ENCODE measurements at regions not wholly inside any gene's neighbourhood (a gene's known extent, or its start where the extent isn't known, plus 50 kb on each side); places are given as distances from the start of the nearest gene placed in this dataset.

- no peak for DNase-seq
- H3K9me3 Mint-ChIP-seq = no peaks in the 10 kb centered on the region
- ATAC-seq = no peak
- no peak overlapping the region for H3K4me3 Mint-ChIP-seq
- peaks cover 2% of the 10 kb centered on the region for H3K27me3 Mint-ChIP-seq
- H3K27ac Mint-ChIP-seq = no peak overlapping the region
- no peaks in the 10 kb centered on the region for H3K4me1 Mint-ChIP-seq
- H3K36me3 Mint-ChIP-seq (ENCODE audit: low read depth) = no peaks in the 10 kb centered on the region
These were observed 118.6 kb downstream of the SLIT2 start for GRCh38 chr4:20370274-20370673.

- Mint-ChIP-seq H3K4me1 (no peaks in the 10 kb centered on the region), H3K27me3 (no peaks in the 10 kb centered on the region), H3K36me3 (ENCODE audit: low read depth) (no peaks in the 10 kb centered on the region), H3K4me3 (no peak overlapping the region), H3K9me3 (no peaks in the 10 kb centered on the region), H3K27ac (no peak overlapping the region)
- ATAC-seq = no peak
- DNase-seq = no peak
These were observed 124.4 kb downstream of the SLIT2 start for GRCh38 chr4:20376070-20376469.

- ATAC-seq (no peak), DNase-seq (no peak)
- no peaks in the 10 kb centered on the region for H3K4me1 Mint-ChIP-seq
- no peaks in the 10 kb centered on the region for H3K9me3 Mint-ChIP-seq
- no peak overlapping the region for H3K4me3 Mint-ChIP-seq
- H3K36me3 Mint-ChIP-seq (ENCODE audit: low read depth) = no peaks in the 10 kb centered on the region
- no peak overlapping the region for H3K27ac Mint-ChIP-seq
- H3K27me3 Mint-ChIP-seq = no peaks in the 10 kb centered on the region
These were observed 126.5 kb downstream of the SLIT2 start for GRCh38 chr4:20378181-20378580.

GRCh38 chr4:20381005-20381404 is 129.3 kb downstream of the SLIT2 start:
- DNase-seq (no peak), ATAC-seq (no peak)
- Mint-ChIP-seq H3K4me3 (no peak overlapping the region), H3K27ac (no peak overlapping the region), H3K4me1 (no peaks in the 10 kb centered on the region), H3K9me3 (no peaks in the 10 kb centered on the region), H3K36me3 (ENCODE audit: low read depth) (no peaks in the 10 kb centered on the region), H3K27me3 (no peaks in the 10 kb centered on the region)

- H3K27me3 Mint-ChIP-seq = no peaks in the 10 kb centered on the region
- H3K36me3 Mint-ChIP-seq (ENCODE audit: low read depth) = no peaks in the 10 kb centered on the region
- no peak overlapping the region for H3K4me3 Mint-ChIP-seq
- H3K27ac Mint-ChIP-seq = no peak overlapping the region
- DNase-seq (no peak), ATAC-seq (no peak)
- no peaks in the 10 kb centered on the region for H3K4me1 Mint-ChIP-seq
- no peaks in the 10 kb centered on the region for H3K9me3 Mint-ChIP-seq
These were observed 131.6 kb downstream of the SLIT2 start for GRCh38 chr4:20383283-20383682.

- Mint-ChIP-seq H3K4me3 (no peak overlapping the region), H3K4me1 (no peaks in the 10 kb centered on the region), H3K27ac (no peak overlapping the region), H3K27me3 (no peaks in the 10 kb centered on the region), H3K36me3 (ENCODE audit: low read depth) (no peaks in the 10 kb centered on the region), H3K9me3 (no peaks in the 10 kb centered on the region)
- ATAC-seq = no peak
- DNase-seq = no peak
These were observed 132.3 kb downstream of the SLIT2 start for GRCh38 chr4:20383969-20384368.

GRCh38 chr4:20384456-20384855 is 132.8 kb downstream of the SLIT2 start:
- H3K36me3 Mint-ChIP-seq (ENCODE audit: low read depth) = no peaks in the 10 kb centered on the region
- no peak overlapping the region for H3K4me3 Mint-ChIP-seq
- no peaks in the 10 kb centered on the region for H3K4me1 Mint-ChIP-seq
- DNase-seq (no peak), ATAC-seq (no peak)
- H3K27ac Mint-ChIP-seq = no peak overlapping the region
- no peaks in the 10 kb centered on the region for H3K9me3 Mint-ChIP-seq
- H3K27me3 Mint-ChIP-seq = no peaks in the 10 kb centered on the region

GRCh38 chr4:20386001-20386740 is 134.5 kb downstream of the SLIT2 start:
- Mint-ChIP-seq H3K27ac (no peak overlapping the region), H3K9me3 (no peaks in the 10 kb centered on the region), H3K4me3 (no peak overlapping the region), H3K27me3 (no peaks in the 10 kb centered on the region), H3K36me3 (ENCODE audit: low read depth) (no peaks in the 10 kb centered on the region), H3K4me1 (no peaks in the 10 kb centered on the region)
- ATAC-seq = no peak
- DNase-seq = no peak

GRCh38 chr4:20386906-20387305 is 135.2 kb downstream of the SLIT2 start:
- ATAC-seq = no peak
- Mint-ChIP-seq H3K36me3 (ENCODE audit: low read depth) (no peaks in the 10 kb centered on the region), H3K9me3 (no peaks in the 10 kb centered on the region), H3K27me3 (no peaks in the 10 kb centered on the region), H3K4me1 (no peaks in the 10 kb centered on the region), H3K4me3 (no peak overlapping the region), H3K27ac (no peak overlapping the region)
- no peak for DNase-seq

- H3K9me3 Mint-ChIP-seq = no peaks in the 10 kb centered on the region
- no peak for ATAC-seq
- no peaks in the 10 kb centered on the region for H3K4me1 Mint-ChIP-seq
- no peak overlapping the region for H3K27ac Mint-ChIP-seq
- H3K36me3 Mint-ChIP-seq (ENCODE audit: low read depth) = no peaks in the 10 kb centered on the region
- H3K27me3 Mint-ChIP-seq = no peaks in the 10 kb centered on the region
- H3K4me3 Mint-ChIP-seq = no peak overlapping the region
- DNase-seq = no peak
These were observed 139.5 kb downstream of the SLIT2 start for GRCh38 chr4:20391198-20391597.

GRCh38 chr4:20391912-20392311 is 140.2 kb downstream of the SLIT2 start:
- no peaks in the 10 kb centered on the region for H3K36me3 Mint-ChIP-seq (ENCODE audit: low read depth)
- DNase-seq = no peak
- ATAC-seq = no peak
- H3K27ac Mint-ChIP-seq = no peak overlapping the region
- no peaks in the 10 kb centered on the region for H3K27me3 Mint-ChIP-seq
- no peaks in the 10 kb centered on the region for H3K4me1 Mint-ChIP-seq
- no peaks in the 10 kb centered on the region for H3K9me3 Mint-ChIP-seq
- H3K4me3 Mint-ChIP-seq = no peak overlapping the region

GRCh38 chr4:20393486-20394100 is 141.9 kb downstream of the SLIT2 start:
- no peaks in the 10 kb centered on the region for H3K4me1 Mint-ChIP-seq
- no peaks in the 10 kb centered on the region for H3K9me3 Mint-ChIP-seq
- ATAC-seq (no peak), DNase-seq (no peak)
- H3K27me3 Mint-ChIP-seq = peaks cover 2% of the 10 kb centered on the region
- no peaks in the 10 kb centered on the region for H3K36me3 Mint-ChIP-seq (ENCODE audit: low read depth)
- H3K4me3 Mint-ChIP-seq = no peak overlapping the region
- H3K27ac Mint-ChIP-seq = no peak overlapping the region

GRCh38 chr4:20394512-20394911 is 142.8 kb downstream of the SLIT2 start:
- no peak overlapping the region for H3K4me3 Mint-ChIP-seq
- H3K27me3 Mint-ChIP-seq = peaks cover 2% of the 10 kb centered on the region
- DNase-seq (no peak), ATAC-seq (no peak)
- no peaks in the 10 kb centered on the region for H3K4me1 Mint-ChIP-seq
- H3K36me3 Mint-ChIP-seq (ENCODE audit: low read depth) = no peaks in the 10 kb centered on the region
- H3K9me3 Mint-ChIP-seq = no peaks in the 10 kb centered on the region
- H3K27ac Mint-ChIP-seq = no peak overlapping the region

- Mint-ChIP-seq H3K4me3 (no peak overlapping the region), H3K36me3 (ENCODE audit: low read depth) (no peaks in the 10 kb centered on the region), H3K9me3 (no peaks in the 10 kb centered on the region), H3K4me1 (no peaks in the 10 kb centered on the region), H3K27ac (no peak overlapping the region), H3K27me3 (peaks cover 2% of the 10 kb centered on the region)
- DNase-seq (peak; percentile 15), ATAC-seq (no peak)
These were observed 143.6 kb downstream of the SLIT2 start for GRCh38 chr4:20395160-20395773.

GRCh38 chr4:20403290-20403689 is 151.6 kb downstream of the SLIT2 start:
- no peak for ATAC-seq
- Mint-ChIP-seq H3K4me3 (no peak overlapping the region), H3K27ac (no peak overlapping the region), H3K4me1 (no peaks in the 10 kb centered on the region), H3K27me3 (peaks cover 3% of the 10 kb centered on the region), H3K9me3 (no peaks in the 10 kb centered on the region), H3K36me3 (ENCODE audit: low read depth) (no peaks in the 10 kb centered on the region)
- DNase-seq = no peak

All from activated naive CD8-positive, alpha-beta T cell treated with anti-CD3 and anti-CD28 coated beads, Interleukin-2, amount 50 U/mL, for 24 hours (primary cell).